ENCODE measurements at regions not wholly inside any gene's neighbourhood (a gene's known extent, or its start where the extent isn't known, plus 50 kb on each side); places are given as distances from the start of the nearest gene placed in this dataset.

GRCh38 chr3:3641877-3642455 is 157.3 kb upstream of the LRRN1 start:
- TF ChIP-seq CTCF (IDR thresholded peaks at IDR 0.05) (no peak), POLR2A (IDR thresholded peaks at IDR 0.05) (no peak)
